Neural cell (in vitro differentiated cells): ENCODE measurements at regions not wholly inside any gene's neighbourhood (a gene's known extent, or its start where the extent isn't known, plus 50 kb on each side); places are given as distances from the start of the nearest gene placed in this dataset.

Experiments
- H2AFZ ChIP-seq: fragments of 200-600, 300-800 bp; sonication (generic), shearing (Covaris generic); 2 replicates; pipeline ENCODE4 v1.6.0; 2014; ENCODE audit warnings: low read depth, mild to moderate bottlenecking, antibody characterized with exemption, low read length, moderate library complexity
- H3F3A ChIP-seq: fragments of 200-600 bp; shearing (Covaris generic); 2 replicates; pipeline ENCODE4 v1.6.1; 2016; ENCODE audit warnings: mild to moderate bottlenecking, moderate library complexity, mixed read lengths, antibody characterized with exemption, low read length; ENCODE audit not compliant: insufficient read depth, poor library complexity, severe bottlenecking
- H3K27ac ChIP-seq: fragments of 200-600, 300-800 bp; sonication (generic), shearing (Covaris generic); 2 replicates; pipeline ENCODE4 v1.5.1; 2014; ENCODE audit warnings: mild to moderate bottlenecking, low read length, moderate library complexity
- H3K27me3 ChIP-seq: fragments of 300-800, 200-600 bp; sonication (generic), shearing (Covaris generic); 2 replicates; pipeline ENCODE4 v1.6.0; 2014; ENCODE audit warnings: mild to moderate bottlenecking, low read depth, low read length, moderate library complexity; ENCODE audit not compliant: insufficient read depth
- H3K36me3 ChIP-seq: fragments of 300-800, 200-600 bp; sonication (generic), shearing (Covaris generic); 2 replicates; pipeline ENCODE4 v1.5.1; 2014; ENCODE audit warnings: mild to moderate bottlenecking, antibody characterized with exemption, low read length, moderate library complexity; ENCODE audit not compliant: insufficient read depth
- H3K4me2 ChIP-seq: fragments of 300-800, 200-600 bp; sonication (generic), shearing (Covaris generic); 2 replicates; pipeline ENCODE4 v1.6.0; 2014; ENCODE audit warnings: mild to moderate bottlenecking, low read length
- H3K4me3 ChIP-seq: fragments of 300-800, 200-600 bp; sonication (generic), shearing (Covaris generic); 2 replicates; pipeline ENCODE4 v1.5.1; 2014; ENCODE audit warnings: mild to moderate bottlenecking, low read length, moderate library complexity
- H3K79me2 ChIP-seq: fragments of 200-600 bp; shearing (Covaris generic); replicated peaks from 2 replicates; pipeline ENCODE4 v1.6.0; 2014; ENCODE audit warnings: mild to moderate bottlenecking, low read length, moderate library complexity; ENCODE audit not compliant: insufficient read depth
- H3K9ac ChIP-seq: fragments of 300-800, 200-600 bp; sonication (generic), shearing (Covaris generic); 2 replicates; pipeline ENCODE4 v1.6.1; 2016; ENCODE audit warnings: mild to moderate bottlenecking, low read length, mixed read lengths
- H3K9me2 ChIP-seq: fragments of 200-600 bp; shearing (Covaris generic); 2 replicates; pipeline ENCODE4 v1.6.1; 2016; ENCODE audit warnings: mild to moderate bottlenecking, low read length, mixed read lengths; ENCODE audit not compliant: insufficient read depth
- H3K9me3 ChIP-seq: fragments of 200-600, 300-800 bp; sonication (generic), shearing (Covaris generic); 2 replicates; pipeline ENCODE4 v1.6.1; 2016; ENCODE audit warnings: mild to moderate bottlenecking, mixed run types, low read length, moderate library complexity, mixed read lengths
- H4K20me1 ChIP-seq: fragments of 200-600 bp; shearing (Covaris generic); 2 replicates; pipeline ENCODE4 v1.6.1; 2016; ENCODE audit warnings: mild to moderate bottlenecking, mixed run types; ENCODE audit not compliant: insufficient read depth
- EP300 ChIP-seq: fragments of 450-650 bp; conservative IDR thresholded peaks from 2 replicates; pipeline ENCODE4 v1.6.1; 2014; ENCODE audit warnings: antibody characterized with exemption, mild to moderate bottlenecking, moderate library complexity; ENCODE audit not compliant: poor library complexity, severe bottlenecking
- EZH2 ChIP-seq: fragments of 200-600, 300-800 bp; shearing (Covaris generic), sonication (generic); IDR thresholded peaks from 2 replicates; pipeline ENCODE4 v1.6.1; 2014; ENCODE audit warnings: antibody characterized with exemption, low read length, borderline replicate concordance, mild to moderate bottlenecking; ENCODE audit not compliant: insufficient read depth, poor library complexity, severe bottlenecking
- MXI1 ChIP-seq: fragments of 450-650 bp; conservative IDR thresholded peaks from 2 replicates; pipeline ENCODE4 v1.6.1; 2014; ENCODE audit warnings: antibody characterized with exemption, mild to moderate bottlenecking; ENCODE audit not compliant: poor library complexity, severe bottlenecking
- POLR2AphosphoS5 ChIP-seq: IDR thresholded peaks from 2 replicates; pipeline ENCODE4 v1.6.1; 2012
- RAD21 ChIP-seq: fragments of 450-650 bp; conservative IDR thresholded peaks from 2 replicates; pipeline ENCODE4 v1.6.1; 2014; ENCODE audit warnings: antibody characterized with exemption, mild to moderate bottlenecking, moderate library complexity
- SMC3 ChIP-seq: fragments of 450-650 bp; conservative IDR thresholded peaks from 2 replicates; pipeline ENCODE4 v1.6.1; 2014; ENCODE audit warnings: antibody characterized with exemption, mild to moderate bottlenecking, moderate library complexity; ENCODE audit not compliant: poor library complexity
- TAF1 ChIP-seq: IDR thresholded peaks from 2 replicates; pipeline ENCODE4 v1.6.1; 2012; ENCODE audit warnings: low read depth
- TF ChIP-seq, protein P1 (sequence below): fragments of 450-650 bp; IDR thresholded peaks from 2 replicates; pipeline ENCODE4 v1.5.1; 2014; ENCODE audit warnings: antibody characterized with exemption, mild to moderate bottlenecking, moderate library complexity; ENCODE audit not compliant: poor library complexity, severe bottlenecking
- TF ChIP-seq, protein P2 (sequence below): IDR thresholded peaks from 2 replicates; pipeline ENCODE4 v1.6.1; 2012; ENCODE audit warnings: borderline replicate concordance

DNA sequence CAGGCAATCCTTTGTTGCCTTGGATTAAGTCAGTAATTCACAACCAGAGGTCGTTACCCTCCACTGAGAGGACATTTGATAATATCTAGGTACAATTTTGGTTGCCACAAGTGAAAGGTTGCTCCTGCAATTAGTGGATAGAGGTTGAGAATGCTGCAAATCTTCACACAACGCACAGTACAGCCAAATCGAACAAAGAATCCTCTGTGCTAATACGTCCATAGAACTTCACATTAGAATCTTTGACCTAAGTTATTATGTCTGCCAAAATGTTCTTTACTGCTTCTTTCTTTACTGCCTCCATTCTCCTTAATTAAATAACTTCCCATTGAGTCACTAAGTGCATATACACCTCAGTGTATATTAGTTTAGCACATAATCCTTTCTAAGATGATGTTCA lies 879.5 kb downstream of the TRIB2 start:
- H3K27ac ChIP-seq: no peak overlapping the region
- H3K27me3 ChIP-seq: no peaks in the 10 kb centered on the region
- no peak overlapping the region for H2AFZ ChIP-seq
- H3K4me3 ChIP-seq: no peak overlapping the region
- no peaks in the 10 kb centered on the region for H4K20me1 ChIP-seq
- H3K4me2 ChIP-seq: no peak overlapping the region
- H3K9me3 ChIP-seq: no peaks in the 10 kb centered on the region
- TF ChIP-seq POLR2AphosphoS5 (no peak), TAF1 (no peak), MXI1 (no peak), RAD21 (no peak), EP300 (no peak), EZH2 (no peak), SMC3 (no peak)
- TF ChIP-seq, protein P1, sequence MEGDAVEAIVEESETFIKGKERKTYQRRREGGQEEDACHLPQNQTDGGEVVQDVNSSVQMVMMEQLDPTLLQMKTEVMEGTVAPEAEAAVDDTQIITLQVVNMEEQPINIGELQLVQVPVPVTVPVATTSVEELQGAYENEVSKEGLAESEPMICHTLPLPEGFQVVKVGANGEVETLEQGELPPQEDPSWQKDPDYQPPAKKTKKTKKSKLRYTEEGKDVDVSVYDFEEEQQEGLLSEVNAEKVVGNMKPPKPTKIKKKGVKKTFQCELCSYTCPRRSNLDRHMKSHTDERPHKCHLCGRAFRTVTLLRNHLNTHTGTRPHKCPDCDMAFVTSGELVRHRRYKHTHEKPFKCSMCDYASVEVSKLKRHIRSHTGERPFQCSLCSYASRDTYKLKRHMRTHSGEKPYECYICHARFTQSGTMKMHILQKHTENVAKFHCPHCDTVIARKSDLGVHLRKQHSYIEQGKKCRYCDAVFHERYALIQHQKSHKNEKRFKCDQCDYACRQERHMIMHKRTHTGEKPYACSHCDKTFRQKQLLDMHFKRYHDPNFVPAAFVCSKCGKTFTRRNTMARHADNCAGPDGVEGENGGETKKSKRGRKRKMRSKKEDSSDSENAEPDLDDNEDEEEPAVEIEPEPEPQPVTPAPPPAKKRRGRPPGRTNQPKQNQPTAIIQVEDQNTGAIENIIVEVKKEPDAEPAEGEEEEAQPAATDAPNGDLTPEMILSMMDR: no peak
- TF ChIP-seq, protein P2, sequence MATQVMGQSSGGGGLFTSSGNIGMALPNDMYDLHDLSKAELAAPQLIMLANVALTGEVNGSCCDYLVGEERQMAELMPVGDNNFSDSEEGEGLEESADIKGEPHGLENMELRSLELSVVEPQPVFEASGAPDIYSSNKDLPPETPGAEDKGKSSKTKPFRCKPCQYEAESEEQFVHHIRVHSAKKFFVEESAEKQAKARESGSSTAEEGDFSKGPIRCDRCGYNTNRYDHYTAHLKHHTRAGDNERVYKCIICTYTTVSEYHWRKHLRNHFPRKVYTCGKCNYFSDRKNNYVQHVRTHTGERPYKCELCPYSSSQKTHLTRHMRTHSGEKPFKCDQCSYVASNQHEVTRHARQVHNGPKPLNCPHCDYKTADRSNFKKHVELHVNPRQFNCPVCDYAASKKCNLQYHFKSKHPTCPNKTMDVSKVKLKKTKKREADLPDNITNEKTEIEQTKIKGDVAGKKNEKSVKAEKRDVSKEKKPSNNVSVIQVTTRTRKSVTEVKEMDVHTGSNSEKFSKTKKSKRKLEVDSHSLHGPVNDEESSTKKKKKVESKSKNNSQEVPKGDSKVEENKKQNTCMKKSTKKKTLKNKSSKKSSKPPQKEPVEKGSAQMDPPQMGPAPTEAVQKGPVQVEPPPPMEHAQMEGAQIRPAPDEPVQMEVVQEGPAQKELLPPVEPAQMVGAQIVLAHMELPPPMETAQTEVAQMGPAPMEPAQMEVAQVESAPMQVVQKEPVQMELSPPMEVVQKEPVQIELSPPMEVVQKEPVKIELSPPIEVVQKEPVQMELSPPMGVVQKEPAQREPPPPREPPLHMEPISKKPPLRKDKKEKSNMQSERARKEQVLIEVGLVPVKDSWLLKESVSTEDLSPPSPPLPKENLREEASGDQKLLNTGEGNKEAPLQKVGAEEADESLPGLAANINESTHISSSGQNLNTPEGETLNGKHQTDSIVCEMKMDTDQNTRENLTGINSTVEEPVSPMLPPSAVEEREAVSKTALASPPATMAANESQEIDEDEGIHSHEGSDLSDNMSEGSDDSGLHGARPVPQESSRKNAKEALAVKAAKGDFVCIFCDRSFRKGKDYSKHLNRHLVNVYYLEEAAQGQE: no peak
- H3K9me2 ChIP-seq: no peaks in the 10 kb centered on the region
- no peaks in the 10 kb centered on the region for H3K79me2 ChIP-seq
- H3K9ac ChIP-seq: no peak overlapping the region
- H3F3A ChIP-seq: no peaks in the 10 kb centered on the region
- H3K36me3 ChIP-seq: no peaks in the 10 kb centered on the region

DNA sequence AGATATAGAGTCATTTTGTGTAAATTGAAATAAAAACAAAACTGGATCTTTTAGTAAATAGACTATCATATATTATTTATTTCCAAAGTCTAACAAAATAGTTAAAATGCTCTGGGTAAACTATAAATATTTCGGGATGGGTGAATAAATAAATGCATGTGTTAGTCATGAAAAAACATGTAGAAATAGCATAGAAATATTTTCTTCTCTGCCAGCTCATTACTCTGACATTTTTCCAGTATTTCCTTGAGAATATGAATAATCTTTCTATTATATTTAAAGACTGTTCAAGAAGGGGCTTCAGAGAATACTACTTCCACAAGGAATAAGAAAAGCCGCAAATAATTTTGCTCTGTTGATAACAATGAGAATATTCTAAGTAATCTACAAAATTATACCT lies 880.4 kb downstream of the TRIB2 start:
- H3K27me3 ChIP-seq: no peaks in the 10 kb centered on the region
- H3K27ac ChIP-seq: no peak overlapping the region
- H3F3A ChIP-seq: no peaks in the 10 kb centered on the region
- no peaks in the 10 kb centered on the region for H4K20me1 ChIP-seq
- H3K9me3 ChIP-seq: no peaks in the 10 kb centered on the region
- no peaks in the 10 kb centered on the region for H3K9me2 ChIP-seq
- no peaks in the 10 kb centered on the region for H3K79me2 ChIP-seq
- H3K36me3 ChIP-seq: no peaks in the 10 kb centered on the region
- H3K4me3 ChIP-seq: no peak overlapping the region
- TF ChIP-seq RAD21 (no peak), POLR2AphosphoS5 (no peak), EP300 (no peak), MXI1 (no peak), TAF1 (no peak), SMC3 (no peak), EZH2 (no peak)
- TF ChIP-seq, protein P2: no peak
- TF ChIP-seq, protein P1: no peak
- H2AFZ ChIP-seq: no peak overlapping the region
- no peak overlapping the region for H3K4me2 ChIP-seq
- H3K9ac ChIP-seq: no peak overlapping the region
